Stimulated activated memory B cell treated with anti-CD40 and anti-IgM and Interleukin-4, amounts not matched to agents 10 μg/mL and 1 μg/mL and 100 μg/mL, for 72 hours (primary cell): ENCODE measurements at regions not wholly inside any gene's neighbourhood (a gene's known extent, or its start where the extent isn't known, plus 50 kb on each side); places are given as distances from the start of the nearest gene placed in this dataset.

Experiments used
- ATAC-seq: fragments of 150-1000 bp; cut with Tn5 transposase; 2 replicates; pipeline ENCODE4 v1.10.0; 2021
- H3K27ac Mint-ChIP-seq: one replicate; pipeline ENCODE4 v1.8.0; 2022; ENCODE audit warnings: mild to moderate bottlenecking, mixed read lengths
- H3K27me3 Mint-ChIP-seq: one replicate; pipeline ENCODE4 v1.8.0; 2022; ENCODE audit warnings: mixed read lengths
- H3K36me3 Mint-ChIP-seq: one replicate; pipeline ENCODE4 v1.8.0; 2022; ENCODE audit warnings: mixed read lengths
- H3K4me1 Mint-ChIP-seq: one replicate; pipeline ENCODE4 v1.8.0; 2022; ENCODE audit warnings: mixed read lengths
- H3K4me3 Mint-ChIP-seq: one replicate; pipeline ENCODE4 v1.8.0; 2022; ENCODE audit warnings: mild to moderate bottlenecking, moderate library complexity, mixed read lengths
- H3K9me3 Mint-ChIP-seq: one replicate; pipeline ENCODE4 v1.8.0; 2022; ENCODE audit warnings: mixed read lengths

- Mint-ChIP-seq H3K27me3 (peaks cover 73% of the 10 kb centered on the region), H3K4me1 (peaks cover 11% of the 10 kb centered on the region), H3K36me3 (no peaks in the 10 kb centered on the region), H3K27ac (no peak overlapping the region), H3K9me3 (no peaks in the 10 kb centered on the region), H3K4me3 (no peak overlapping the region)
- no peak for ATAC-seq
These were observed 86.9 kb upstream of the MKI67 start for GRCh38 chr10:128213156-128213555.

GRCh38 chr10:128215733-128216132 lies 89.5 kb upstream of the MKI67 start:
- ATAC-seq = no peak
- H3K36me3 Mint-ChIP-seq = no peaks in the 10 kb centered on the region
- no peak overlapping the region for H3K27ac Mint-ChIP-seq
- peaks cover 11% of the 10 kb centered on the region for H3K4me1 Mint-ChIP-seq
- H3K4me3 Mint-ChIP-seq = no peak overlapping the region
- peaks cover 3% of the 10 kb centered on the region for H3K9me3 Mint-ChIP-seq
- peaks cover 54% of the 10 kb centered on the region for H3K27me3 Mint-ChIP-seq

- Mint-ChIP-seq H3K9me3 (peaks cover 3% of the 10 kb centered on the region), H3K36me3 (no peaks in the 10 kb centered on the region), H3K4me1 (peaks cover 4% of the 10 kb centered on the region), H3K27ac (no peak overlapping the region), H3K4me3 (no peak overlapping the region), H3K27me3 (peaks cover 60% of the 10 kb centered on the region)
- no peak for ATAC-seq
These were observed 90.9 kb upstream of the MKI67 start for GRCh38 chr10:128217136-128217535.

- H3K4me3 Mint-ChIP-seq = no peak overlapping the region
- H3K9me3 Mint-ChIP-seq = peaks cover 3% of the 10 kb centered on the region
- H3K27ac Mint-ChIP-seq = no peak overlapping the region
- H3K27me3 Mint-ChIP-seq = peaks cover 52% of the 10 kb centered on the region
- H3K4me1 Mint-ChIP-seq = no peaks in the 10 kb centered on the region
- no peaks in the 10 kb centered on the region for H3K36me3 Mint-ChIP-seq
- no peak for ATAC-seq
These were observed 91.9 kb upstream of the MKI67 start for GRCh38 chr10:128218161-128218560.

- no peak overlapping the region for H3K27ac Mint-ChIP-seq
- peaks cover 3% of the 10 kb centered on the region for H3K9me3 Mint-ChIP-seq
- ATAC-seq = no peak
- peaks cover 43% of the 10 kb centered on the region for H3K27me3 Mint-ChIP-seq
- H3K4me3 Mint-ChIP-seq = no peak overlapping the region
- no peaks in the 10 kb centered on the region for H3K36me3 Mint-ChIP-seq
- no peaks in the 10 kb centered on the region for H3K4me1 Mint-ChIP-seq
These were observed 93.1 kb upstream of the MKI67 start for GRCh38 chr10:128219295-128219694.

- no peaks in the 10 kb centered on the region for H3K36me3 Mint-ChIP-seq
- H3K27me3 Mint-ChIP-seq = peaks cover 36% of the 10 kb centered on the region
- H3K4me3 Mint-ChIP-seq = no peak overlapping the region
- H3K9me3 Mint-ChIP-seq = peaks cover 3% of the 10 kb centered on the region
- ATAC-seq = no peak
- H3K27ac Mint-ChIP-seq = no peak overlapping the region
- H3K4me1 Mint-ChIP-seq = no peaks in the 10 kb centered on the region
These were observed 93.8 kb upstream of the MKI67 start for GRCh38 chr10:128220021-128220420.

GRCh38 chr10:128221117-128221516 lies 94.9 kb upstream of the MKI67 start:
- ATAC-seq = no peak
- Mint-ChIP-seq H3K27ac (no peak overlapping the region), H3K27me3 (peaks cover 34% of the 10 kb centered on the region), H3K36me3 (no peaks in the 10 kb centered on the region), H3K4me1 (no peaks in the 10 kb centered on the region), H3K4me3 (no peak overlapping the region), H3K9me3 (peaks cover 3% of the 10 kb centered on the region)

GRCh38 chr10:128221807-128222206 lies 95.6 kb upstream of the MKI67 start:
- Mint-ChIP-seq H3K27ac (no peak overlapping the region), H3K9me3 (peaks cover 8% of the 10 kb centered on the region), H3K36me3 (no peaks in the 10 kb centered on the region), H3K4me3 (no peak overlapping the region), H3K27me3 (peaks cover 34% of the 10 kb centered on the region), H3K4me1 (no peaks in the 10 kb centered on the region)
- no peak for ATAC-seq

- Mint-ChIP-seq H3K36me3 (no peaks in the 10 kb centered on the region), H3K9me3 (peaks cover 9% of the 10 kb centered on the region), H3K27ac (no peak overlapping the region), H3K4me1 (no peaks in the 10 kb centered on the region), H3K4me3 (no peak overlapping the region), H3K27me3 (peaks cover 34% of the 10 kb centered on the region)
- no peak for ATAC-seq
These were observed 96.2 kb upstream of the MKI67 start for GRCh38 chr10:128222332-128222849.

GRCh38 chr10:128230401-128230800 lies 104.2 kb upstream of the MKI67 start:
- no peak overlapping the region for H3K27ac Mint-ChIP-seq
- no peaks in the 10 kb centered on the region for H3K4me1 Mint-ChIP-seq
- H3K9me3 Mint-ChIP-seq = peaks cover 14% of the 10 kb centered on the region
- H3K36me3 Mint-ChIP-seq = no peaks in the 10 kb centered on the region
- H3K4me3 Mint-ChIP-seq = no peak overlapping the region
- H3K27me3 Mint-ChIP-seq = peaks cover 49% of the 10 kb centered on the region
- no peak for ATAC-seq

GRCh38 chr10:128233422-128233821 lies 107.2 kb upstream of the MKI67 start:
- H3K27ac Mint-ChIP-seq = no peak overlapping the region
- H3K4me3 Mint-ChIP-seq = no peak overlapping the region
- peaks cover 9% of the 10 kb centered on the region for H3K9me3 Mint-ChIP-seq
- no peak for ATAC-seq
- no peaks in the 10 kb centered on the region for H3K36me3 Mint-ChIP-seq
- H3K4me1 Mint-ChIP-seq = no peaks in the 10 kb centered on the region
- peaks cover 19% of the 10 kb centered on the region for H3K27me3 Mint-ChIP-seq

GRCh38 chr10:128237710-128238109 lies 111.5 kb upstream of the MKI67 start:
- Mint-ChIP-seq H3K9me3 (peaks cover 6% of the 10 kb centered on the region), H3K36me3 (no peaks in the 10 kb centered on the region), H3K27me3 (peaks cover 19% of the 10 kb centered on the region), H3K4me3 (no peak overlapping the region), H3K27ac (no peak overlapping the region), H3K4me1 (no peaks in the 10 kb centered on the region)
- no peak for ATAC-seq

- H3K9me3 Mint-ChIP-seq = no peaks in the 10 kb centered on the region
- no peak overlapping the region for H3K27ac Mint-ChIP-seq
- no peak overlapping the region for H3K4me3 Mint-ChIP-seq
- H3K27me3 Mint-ChIP-seq = peaks cover 5% of the 10 kb centered on the region
- no peaks in the 10 kb centered on the region for H3K36me3 Mint-ChIP-seq
- H3K4me1 Mint-ChIP-seq = no peaks in the 10 kb centered on the region
- ATAC-seq = no peak
These were observed 114.8 kb upstream of the MKI67 start for GRCh38 chr10:128241023-128241422.

GRCh38 chr10:128242641-128243040 lies 116.4 kb upstream of the MKI67 start:
- no peaks in the 10 kb centered on the region for H3K4me1 Mint-ChIP-seq
- no peaks in the 10 kb centered on the region for H3K9me3 Mint-ChIP-seq
- H3K27ac Mint-ChIP-seq = no peak overlapping the region
- no peaks in the 10 kb centered on the region for H3K36me3 Mint-ChIP-seq
- no peak for ATAC-seq
- H3K4me3 Mint-ChIP-seq = no peak overlapping the region
- peaks cover 5% of the 10 kb centered on the region for H3K27me3 Mint-ChIP-seq

GRCh38 chr10:128245026-128245425 lies 118.8 kb upstream of the MKI67 start:
- H3K9me3 Mint-ChIP-seq = no peaks in the 10 kb centered on the region
- no peaks in the 10 kb centered on the region for H3K27me3 Mint-ChIP-seq
- no peak overlapping the region for H3K27ac Mint-ChIP-seq
- H3K4me3 Mint-ChIP-seq = no peak overlapping the region
- no peaks in the 10 kb centered on the region for H3K36me3 Mint-ChIP-seq
- ATAC-seq = no peak
- no peaks in the 10 kb centered on the region for H3K4me1 Mint-ChIP-seq

- Mint-ChIP-seq H3K4me1 (no peaks in the 10 kb centered on the region), H3K9me3 (no peaks in the 10 kb centered on the region)
These were observed 121.4 kb upstream of the MKI67 start for GRCh38 chr10:128247576-128247975.

GRCh38 chr10:128254476-128254875 lies 128.3 kb upstream of the MKI67 start:
- H3K27ac Mint-ChIP-seq = no peak overlapping the region
- H3K36me3 Mint-ChIP-seq = no peaks in the 10 kb centered on the region
- H3K4me3 Mint-ChIP-seq = no peak overlapping the region
- no peaks in the 10 kb centered on the region for H3K9me3 Mint-ChIP-seq
- no peaks in the 10 kb centered on the region for H3K27me3 Mint-ChIP-seq
- H3K4me1 Mint-ChIP-seq = no peaks in the 10 kb centered on the region
- ATAC-seq = no peak

More at GRCh38 chr10:128247576-128247975, 121.4 kb upstream of the MKI67 start:
- ATAC-seq = no peak
- Mint-ChIP-seq H3K4me3 (no peak overlapping the region), H3K27me3 (no peaks in the 10 kb centered on the region), H3K27ac (no peak overlapping the region), H3K36me3 (no peaks in the 10 kb centered on the region)
